ENCODE measurements at regions not wholly inside any gene's neighbourhood (a gene's known extent, or its start where the extent isn't known, plus 50 kb on each side); places are given as distances from the start of the nearest gene placed in this dataset.

GRCh38 chr21:40905251-40905650 lies 58.3 kb upstream of the DSCAM start:
- no peaks in the 10 kb centered on the region for H3K36me3 ChIP-seq (ENCODE audit: insufficient read depth, low read length)
- Mint-ChIP-seq H3K4me3 (no peak overlapping the region), H3K9me3 (no peaks in the 10 kb centered on the region), H3K27me3 (peaks cover 12% of the 10 kb centered on the region), H3K27ac (no peak overlapping the region), H3K4me1 (ENCODE audit: low read depth) (no peaks in the 10 kb centered on the region), H3K36me3 (ENCODE audit: low read depth) (no peaks in the 10 kb centered on the region)
- ATAC-seq (ENCODE audit: poor library complexity) (no peak), DNase-seq (no peak)
- intact Hi-C loops (cut with DNase I, micrococcal nuclease): no loop called here
- H3K9me3 ChIP-seq (ENCODE audit: control insufficient read depth in 1 of 2, insufficient read depth in 1 of 2, low read length in 2 of 2): peaks cover 0 to 8% of the 10 kb centered on the region in 2 experiments
- no peak for TF ChIP-seq CTCF (IDR thresholded peaks at IDR 0.05)
- H3K4me3 ChIP-seq (ENCODE audit: low read length): no peak overlapping the region
- ChIA-PET POLR2A (no interaction called here), CTCF (no interaction called here)
- H3K27ac ChIP-seq (ENCODE audit: low read depth in 1 of 2, low read length in 2 of 2): no peak overlapping the region
- no peaks in the 10 kb centered on the region for H3K27me3 ChIP-seq (ENCODE audit: control insufficient read depth in 1 of 2, insufficient read depth in 2 of 2, low read length in 2 of 2)
- H3K4me1 ChIP-seq (ENCODE audit: insufficient read depth, low read length): no peaks in the 10 kb centered on the region

- ChIA-PET CTCF (no interaction called here), POLR2A (no interaction called here)
- H3K27ac Mint-ChIP-seq: no peak overlapping the region
- peaks cover 0 to 4% of the 10 kb centered on the region in 2 experiments for H3K27me3 ChIP-seq (ENCODE audit: control insufficient read depth in 1 of 2, insufficient read depth in 2 of 2, low read length in 2 of 2)
- H3K27me3 Mint-ChIP-seq: peaks cover 3% of the 10 kb centered on the region
- no peak for DNase-seq
- H3K9me3 Mint-ChIP-seq: no peaks in the 10 kb centered on the region
- no peaks in the 10 kb centered on the region for H3K4me1 ChIP-seq (ENCODE audit: insufficient read depth, low read length)
- TF ChIP-seq CTCF (IDR thresholded peaks at IDR 0.05): no peak
- H3K4me3 ChIP-seq (ENCODE audit: low read length): no peak overlapping the region
- H3K9me3 ChIP-seq (ENCODE audit: control insufficient read depth in 1 of 2, insufficient read depth in 1 of 2, low read length in 2 of 2): peaks cover 0 to 14% of the 10 kb centered on the region in 2 experiments
- no peaks in the 10 kb centered on the region for H3K36me3 Mint-ChIP-seq (ENCODE audit: low read depth)
- no peaks in the 10 kb centered on the region for H3K36me3 ChIP-seq (ENCODE audit: insufficient read depth, low read length)
- no peak overlapping the region for H3K27ac ChIP-seq (ENCODE audit: low read depth in 1 of 2, low read length in 2 of 2)
- ATAC-seq (ENCODE audit: poor library complexity): no peak
- intact Hi-C loops (cut with DNase I, micrococcal nuclease): no loop called here
- H3K4me3 Mint-ChIP-seq: no peak overlapping the region
- H3K4me1 Mint-ChIP-seq (ENCODE audit: low read depth): no peaks in the 10 kb centered on the region
Observed at GRCh38 chr21:40912375-40912774, 65.4 kb upstream of the DSCAM start.

- no peak for TF ChIP-seq CTCF (IDR thresholded peaks at IDR 0.05)
- ChIA-PET CTCF (no interaction called here), POLR2A (no interaction called here)
- peaks cover 0 to 4% of the 10 kb centered on the region in 2 experiments for H3K27me3 ChIP-seq (ENCODE audit: control insufficient read depth in 1 of 2, insufficient read depth in 2 of 2, low read length in 2 of 2)
- intact Hi-C loops (cut with DNase I, micrococcal nuclease): no loop called here
- peaks cover 0 to 7% of the 10 kb centered on the region in 2 experiments for H3K9me3 ChIP-seq (ENCODE audit: control insufficient read depth in 1 of 2, insufficient read depth in 1 of 2, low read length in 2 of 2)
- Mint-ChIP-seq H3K36me3 (ENCODE audit: low read depth) (no peaks in the 10 kb centered on the region), H3K27ac (no peak overlapping the region), H3K4me1 (ENCODE audit: low read depth) (no peaks in the 10 kb centered on the region), H3K4me3 (no peak overlapping the region), H3K9me3 (no peaks in the 10 kb centered on the region), H3K27me3 (peaks cover 3% of the 10 kb centered on the region)
- no peak overlapping the region for H3K4me3 ChIP-seq (ENCODE audit: low read length)
- ATAC-seq (ENCODE audit: poor library complexity) (no peak), DNase-seq (no peak)
- no peaks in the 10 kb centered on the region for H3K36me3 ChIP-seq (ENCODE audit: insufficient read depth, low read length)
- H3K27ac ChIP-seq (ENCODE audit: low read depth in 1 of 2, low read length in 2 of 2): no peak overlapping the region
- no peaks in the 10 kb centered on the region for H3K4me1 ChIP-seq (ENCODE audit: insufficient read depth, low read length)
Observed at GRCh38 chr21:40915114-40915513, 68.2 kb upstream of the DSCAM start.

Data from CD4-positive, alpha-beta T cell (primary cell).